DND-41 (cell line): ENCODE measurements at regions not wholly inside any gene's neighbourhood (a gene's known extent, or its start where the extent isn't known, plus 50 kb on each side); places are given as distances from the start of the nearest gene placed in this dataset.

Experiments
- CTCF ChIP-seq: IDR thresholded peaks from 2 replicates; pipeline ENCODE4 v1.5.1; 2012; ENCODE audit warnings: borderline replicate concordance, low read length, moderate library complexity, mild to moderate bottlenecking; ENCODE audit not compliant: poor library complexity, severe bottlenecking; ENCODE audit errors: extremely low read depth
- EZH2 ChIP-seq: IDR thresholded peaks from 3 replicates; pipeline ENCODE4 v1.6.1; 2012; ENCODE audit warnings: borderline replicate concordance, low read depth, mild to moderate bottlenecking, moderate library complexity, low read length, inconsistent platforms; ENCODE audit not compliant: severe bottlenecking

DNA sequence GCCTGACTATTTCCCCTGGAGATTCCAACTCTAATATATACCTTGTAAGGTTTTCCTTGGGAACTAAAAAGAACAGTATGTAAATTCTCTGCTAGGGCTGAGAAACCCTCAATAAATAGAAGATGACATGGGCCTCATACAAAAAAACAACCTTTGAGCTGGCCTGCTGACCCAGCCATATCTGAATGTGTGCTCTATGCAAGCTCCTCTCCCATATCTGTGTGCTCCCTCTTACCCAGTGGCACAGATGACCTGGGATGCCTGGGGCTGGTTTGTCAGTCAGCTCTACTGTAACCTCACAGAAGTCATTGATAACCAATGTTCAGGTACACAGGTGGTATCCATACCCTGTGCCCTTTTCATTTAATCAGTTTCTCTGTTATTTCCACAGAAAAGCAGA is 329.2 kb downstream of the SEC16B start:
- no peak for TF ChIP-seq CTCF
- TF ChIP-seq EZH2 = no peak
